ENCODE measurements at regions not wholly inside any gene's neighbourhood (a gene's known extent, or its start where the extent isn't known, plus 50 kb on each side); places are given as distances from the start of the nearest gene placed in this dataset.

- Histone ChIP-seq H3K27me3 (no peaks in the 10 kb centered on the region), H3K4me1 (ENCODE audit: insufficient read depth) (peaks cover 2% of the 10 kb centered on the region), H3K4me3 (no peak overlapping the region), H3K27ac (no peak overlapping the region), H3K36me3 (no peaks in the 10 kb centered on the region), H3K9me3 (no peaks in the 10 kb centered on the region)
- intact Hi-C loops (cut with DNase I), result no loop called here
- WGBS, 3 donors, result 93 to 97% (median 96%) methylated on average over 12 of the region's 12 CpGs
- no peak for TF ChIP-seq CTCF (IDR thresholded peaks at IDR 0.05)
- no peak for TF ChIP-seq EP300 (IDR thresholded peaks at IDR 0.05)
- TF ChIP-seq POLR2A (IDR thresholded peaks at IDR 0.05), result no peak
- DNase-seq, result no peak
Observed at GRCh38 chr7:47659664-47660462, 78.0 kb upstream of the TNS3 start.

- Histone ChIP-seq H3K27ac (no peak overlapping the region), H3K4me3 (no peak overlapping the region), H3K27me3 (no peaks in the 10 kb centered on the region), H3K4me1 (ENCODE audit: insufficient read depth) (peaks cover 2% of the 10 kb centered on the region), H3K9me3 (no peaks in the 10 kb centered on the region), H3K36me3 (no peaks in the 10 kb centered on the region)
- intact Hi-C loops (cut with DNase I), result no loop called here
- TF ChIP-seq POLR2A (IDR thresholded peaks at IDR 0.05) (no peak), CTCF (IDR thresholded peaks at IDR 0.05) (no peak), EP300 (IDR thresholded peaks at IDR 0.05) (no peak)
- no peak for DNase-seq
- WGBS, 3 donors, result 89 to 94% (median 93%) methylated on average over 8 of the region's 8 CpGs
Observed at GRCh38 chr7:47658886-47659635, 77.2 kb upstream of the TNS3 start.

- H3K27ac ChIP-seq, result no peak overlapping the region
- 91 to 97% (median 95%) methylated on average over 8 of the region's 8 CpGs for WGBS, 3 donors
- no peak for TF ChIP-seq EP300 (IDR thresholded peaks at IDR 0.05)
- TF ChIP-seq POLR2A (IDR thresholded peaks at IDR 0.05), result no peak
- TF ChIP-seq CTCF (IDR thresholded peaks at IDR 0.05), result no peak
- H3K4me3 ChIP-seq, result no peak overlapping the region
- H3K36me3 ChIP-seq, result no peaks in the 10 kb centered on the region
- H3K27me3 ChIP-seq, result no peaks in the 10 kb centered on the region
- peaks cover 2% of the 10 kb centered on the region for H3K4me1 ChIP-seq (ENCODE audit: insufficient read depth)
- no peaks in the 10 kb centered on the region for H3K9me3 ChIP-seq
- DNase-seq, result no peak
- intact Hi-C loops (cut with DNase I), result no loop called here
Observed at GRCh38 chr7:47657126-47657525, 75.2 kb upstream of the TNS3 start.

GRCh38 chr7:47654672-47655298 is 72.9 kb upstream of the TNS3 start:
- intact Hi-C loops (cut with DNase I), result no loop called here
- Histone ChIP-seq H3K36me3 (no peaks in the 10 kb centered on the region), H3K27me3 (no peaks in the 10 kb centered on the region), H3K27ac (no peak overlapping the region), H3K4me3 (no peak overlapping the region), H3K4me1 (ENCODE audit: insufficient read depth) (peaks cover 3% of the 10 kb centered on the region), H3K9me3 (no peaks in the 10 kb centered on the region)
- TF ChIP-seq POLR2A (IDR thresholded peaks at IDR 0.05), result no peak
- TF ChIP-seq CTCF (IDR thresholded peaks at IDR 0.05), result no peak
- no peak for TF ChIP-seq EP300 (IDR thresholded peaks at IDR 0.05)
- 68 to 74% (median 73%) methylated on average over 14 of the region's 14 CpGs for WGBS, 3 donors
- DNase-seq, result no peak
